ENCODE measurements at regions not wholly inside any gene's neighbourhood (a gene's known extent, or its start where the extent isn't known, plus 50 kb on each side); places are given as distances from the start of the nearest gene placed in this dataset.

GRCh38 chr12:127429551-127430285 lies 837.3 kb upstream of the TMEM132C start:
- in situ Hi-C loops (cut with HindIII; ENCODE audit: low pct_ligation_motif_present, low pct_unique_long_range_greater_than_20kb, low sequenced_read_pairs), result no loop called here
- no peak for DNase-seq

GRCh38 chr12:127430401-127430800 lies 836.6 kb upstream of the TMEM132C start:
- in situ Hi-C loops (cut with HindIII; ENCODE audit: low pct_ligation_motif_present, low pct_unique_long_range_greater_than_20kb, low sequenced_read_pairs), result no loop called here
- no peak for DNase-seq

- in situ Hi-C loops (cut with HindIII; ENCODE audit: low pct_ligation_motif_present, low pct_unique_long_range_greater_than_20kb, low sequenced_read_pairs), result no loop called here
Observed at GRCh38 chr12:127431177-127431576, 835.8 kb upstream of the TMEM132C start.

GRCh38 chr12:127431594-127431993 lies 835.4 kb upstream of the TMEM132C start:
- no peak for DNase-seq
- in situ Hi-C loops (cut with HindIII; ENCODE audit: low pct_ligation_motif_present, low pct_unique_long_range_greater_than_20kb, low sequenced_read_pairs), result no loop called here

More at GRCh38 chr12:127431177-127431576, 835.8 kb upstream of the TMEM132C start:
- DNase-seq, result no peak

- in situ Hi-C loops (cut with HindIII; ENCODE audit: low pct_ligation_motif_present, low pct_unique_long_range_greater_than_20kb, low sequenced_read_pairs), result no loop called here
- no peak for DNase-seq
Observed at GRCh38 chr12:127435439-127435838, 831.5 kb upstream of the TMEM132C start.

GRCh38 chr12:127438512-127439244 lies 828.3 kb upstream of the TMEM132C start:
- in situ Hi-C loops (cut with HindIII; ENCODE audit: low pct_ligation_motif_present, low pct_unique_long_range_greater_than_20kb, low sequenced_read_pairs), result no loop called here
- DNase-seq, result no peak

- in situ Hi-C loops (cut with HindIII; ENCODE audit: low pct_ligation_motif_present, low pct_unique_long_range_greater_than_20kb, low sequenced_read_pairs), result no loop called here
- no peak for DNase-seq
Observed at GRCh38 chr12:127445581-127446139, 821.3 kb upstream of the TMEM132C start.

GRCh38 chr12:127448906-127449305 lies 818.1 kb upstream of the TMEM132C start:
- no peak for DNase-seq
- in situ Hi-C loops (cut with HindIII; ENCODE audit: low pct_ligation_motif_present, low pct_unique_long_range_greater_than_20kb, low sequenced_read_pairs), result no loop called here

- in situ Hi-C loops (cut with HindIII; ENCODE audit: low pct_ligation_motif_present, low pct_unique_long_range_greater_than_20kb, low sequenced_read_pairs), result no loop called here
- no peak for DNase-seq
Observed at GRCh38 chr12:127450826-127451225, 816.1 kb upstream of the TMEM132C start.

GRCh38 chr12:127455347-127456265 lies 811.4 kb upstream of the TMEM132C start:
- no peak for DNase-seq
- in situ Hi-C loops (cut with HindIII; ENCODE audit: low pct_ligation_motif_present, low pct_unique_long_range_greater_than_20kb, low sequenced_read_pairs), result no loop called here

- DNase-seq, result no peak
- in situ Hi-C loops (cut with HindIII; ENCODE audit: low pct_ligation_motif_present, low pct_unique_long_range_greater_than_20kb, low sequenced_read_pairs), result no loop called here
Observed at GRCh38 chr12:127457726-127458125, 809.2 kb upstream of the TMEM132C start.

- DNase-seq, result no peak
- in situ Hi-C loops (cut with HindIII; ENCODE audit: low pct_ligation_motif_present, low pct_unique_long_range_greater_than_20kb, low sequenced_read_pairs), result no loop called here
Observed at GRCh38 chr12:127459166-127459565, 807.8 kb upstream of the TMEM132C start.

- no peak for DNase-seq
- in situ Hi-C loops (cut with HindIII; ENCODE audit: low pct_ligation_motif_present, low pct_unique_long_range_greater_than_20kb, low sequenced_read_pairs), result no loop called here
Observed at GRCh38 chr12:127459687-127460086, 807.3 kb upstream of the TMEM132C start.

GRCh38 chr12:127463237-127463636 lies 803.7 kb upstream of the TMEM132C start:
- DNase-seq, result no peak
- in situ Hi-C loops (cut with HindIII; ENCODE audit: low pct_ligation_motif_present, low pct_unique_long_range_greater_than_20kb, low sequenced_read_pairs), result no loop called here

- no peak for DNase-seq
Observed at GRCh38 chr12:127469331-127469730, 797.6 kb upstream of the TMEM132C start.

GRCh38 chr12:127473766-127474165 lies 793.2 kb upstream of the TMEM132C start:
- in situ Hi-C loops (cut with HindIII; ENCODE audit: low pct_ligation_motif_present, low pct_unique_long_range_greater_than_20kb, low sequenced_read_pairs), result no loop called here
- DNase-seq, result no peak

More at GRCh38 chr12:127469331-127469730, 797.6 kb upstream of the TMEM132C start:
- in situ Hi-C loops (cut with HindIII; ENCODE audit: low pct_ligation_motif_present, low pct_unique_long_range_greater_than_20kb, low sequenced_read_pairs), result no loop called here

GRCh38 chr12:127479256-127479655 lies 787.7 kb upstream of the TMEM132C start:
- in situ Hi-C loops (cut with HindIII; ENCODE audit: low pct_ligation_motif_present, low pct_unique_long_range_greater_than_20kb, low sequenced_read_pairs), result no loop called here
- DNase-seq, result no peak

GRCh38 chr12:127480775-127481314 lies 786.1 kb upstream of the TMEM132C start:
- no peak for DNase-seq
- in situ Hi-C loops (cut with HindIII; ENCODE audit: low pct_ligation_motif_present, low pct_unique_long_range_greater_than_20kb, low sequenced_read_pairs), result no loop called here

Data from ACHN (cell line).